ENCODE measurements at regions not wholly inside any gene's neighbourhood (a gene's known extent, or its start where the extent isn't known, plus 50 kb on each side); places are given as distances from the start of the nearest gene placed in this dataset.

DNA sequence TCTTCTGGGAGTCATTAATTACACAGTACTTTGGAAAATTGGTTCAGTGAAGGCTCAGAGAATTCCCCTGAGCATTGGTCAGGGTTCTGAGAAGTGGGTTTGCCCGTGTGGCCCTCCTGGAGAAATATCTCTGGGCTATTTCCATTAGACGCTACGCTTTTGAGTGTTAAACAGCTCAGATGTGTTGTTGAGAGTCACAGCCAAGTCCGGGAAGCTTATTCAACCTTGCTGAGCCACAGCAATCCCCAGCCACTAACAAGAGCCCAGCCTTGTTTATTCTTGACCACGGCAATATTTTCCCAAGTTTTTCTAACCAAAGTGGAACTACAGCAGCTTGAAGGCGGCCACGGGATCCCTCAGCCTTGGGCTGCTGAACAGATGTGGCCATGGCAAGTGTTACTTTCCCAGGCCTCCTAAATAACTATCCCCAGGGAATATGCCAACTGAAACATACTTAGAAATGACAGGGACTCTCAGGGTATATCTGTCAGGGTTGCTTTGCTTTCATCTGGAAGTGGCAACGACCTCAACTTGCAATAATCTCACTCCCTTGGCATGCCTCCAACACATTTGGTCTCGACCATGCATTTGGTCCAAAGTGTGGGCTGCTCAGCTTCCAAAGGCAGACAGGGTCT, 214.7 kb downstream of the EMX2 start:
- TF ChIP-seq MAFK (IDR thresholded peaks at IDR 0.05; ENCODE audit: partially characterized antibody) (no peak), CEBPB (IDR thresholded peaks at IDR 0.05) (no peak)
- TF ChIP-seq, protein P1, sequence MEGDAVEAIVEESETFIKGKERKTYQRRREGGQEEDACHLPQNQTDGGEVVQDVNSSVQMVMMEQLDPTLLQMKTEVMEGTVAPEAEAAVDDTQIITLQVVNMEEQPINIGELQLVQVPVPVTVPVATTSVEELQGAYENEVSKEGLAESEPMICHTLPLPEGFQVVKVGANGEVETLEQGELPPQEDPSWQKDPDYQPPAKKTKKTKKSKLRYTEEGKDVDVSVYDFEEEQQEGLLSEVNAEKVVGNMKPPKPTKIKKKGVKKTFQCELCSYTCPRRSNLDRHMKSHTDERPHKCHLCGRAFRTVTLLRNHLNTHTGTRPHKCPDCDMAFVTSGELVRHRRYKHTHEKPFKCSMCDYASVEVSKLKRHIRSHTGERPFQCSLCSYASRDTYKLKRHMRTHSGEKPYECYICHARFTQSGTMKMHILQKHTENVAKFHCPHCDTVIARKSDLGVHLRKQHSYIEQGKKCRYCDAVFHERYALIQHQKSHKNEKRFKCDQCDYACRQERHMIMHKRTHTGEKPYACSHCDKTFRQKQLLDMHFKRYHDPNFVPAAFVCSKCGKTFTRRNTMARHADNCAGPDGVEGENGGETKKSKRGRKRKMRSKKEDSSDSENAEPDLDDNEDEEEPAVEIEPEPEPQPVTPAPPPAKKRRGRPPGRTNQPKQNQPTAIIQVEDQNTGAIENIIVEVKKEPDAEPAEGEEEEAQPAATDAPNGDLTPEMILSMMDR (IDR thresholded peaks at IDR 0.05): no peak

Measured in A549 (cell line).